Nephron (organoid): ENCODE measurements at regions not wholly inside any gene's neighbourhood (a gene's known extent, or its start where the extent isn't known, plus 50 kb on each side); places are given as distances from the start of the nearest gene placed in this dataset.
A peak's percentile ranks its signal among the peaks of the same experiment; 100 is the strongest.
"Not testable (repeated sequence)": the region's sequence is repeated elsewhere in the genome, so short reads cannot be mapped to it uniquely, and the experiment has no call there.

Source experiments
- H3K27ac Mint-ChIP-seq, 3 experiments: 2 replicates each; pipeline ENCODE4 v1.8.0; 2020; ENCODE audit warnings: mixed read lengths in 3 of 3, mild to moderate bottlenecking in 2 of 3, moderate library complexity in 1 of 3
- H3K27me3 Mint-ChIP-seq: 2 replicates; pipeline ENCODE4 v1.8.0; 2021; ENCODE audit warnings: low read depth, mild to moderate bottlenecking, moderate library complexity, mixed read lengths
- H3K36me3 Mint-ChIP-seq: 2 replicates; pipeline ENCODE4 v1.8.0; 2020; ENCODE audit warnings: low read depth, mixed read lengths
- H3K4me1 Mint-ChIP-seq: 2 replicates; pipeline ENCODE4 v1.8.0; 2020; ENCODE audit warnings: mixed read lengths
- H3K4me3 Mint-ChIP-seq, 3 experiments: 2 replicates each; pipeline ENCODE4 v1.8.0; 2020; ENCODE audit warnings: mild to moderate bottlenecking in 3 of 3, mixed read lengths in 3 of 3, moderate library complexity in 2 of 3
- H3K9me3 Mint-ChIP-seq: 2 replicates; pipeline ENCODE4 v1.8.0; 2020; ENCODE audit warnings: mixed read lengths
- CTCF ChIP-seq, 3 experiments: fragments of 200-600 bp; sonication (generic); IDR thresholded peaks; one replicate each; pipeline ENCODE4 v1.5.0; 2021; ENCODE audit warnings: antibody characterized with exemption in 3 of 3; ENCODE audit not compliant: unreplicated experiment in 3 of 3

GRCh38 chr12:72966684-72967083 lies 694.5 kb downstream of the TRHDE start:
- Mint-ChIP-seq H3K4me3 (no peak overlapping the region), H3K27ac (no peak overlapping the region), H3K9me3 (no peaks in the 10 kb centered on the region), H3K4me1 (no peaks in the 10 kb centered on the region), H3K36me3 (no peaks in the 10 kb centered on the region), H3K27me3 (no peaks in the 10 kb centered on the region)
- TF ChIP-seq CTCF (IDR thresholded peaks at IDR 0.05; ENCODE audit: unreplicated experiment in 3 of 3) = no peak

- H3K27me3 Mint-ChIP-seq = peaks cover 3% of the 10 kb centered on the region
- no peaks in the 10 kb centered on the region for H3K4me1 Mint-ChIP-seq
- H3K4me3 Mint-ChIP-seq = no peak overlapping the region
- H3K9me3 Mint-ChIP-seq = peaks cover 4% of the 10 kb centered on the region
- H3K36me3 Mint-ChIP-seq = peaks cover 3% of the 10 kb centered on the region
- TF ChIP-seq CTCF (IDR thresholded peaks at IDR 0.05; ENCODE audit: unreplicated experiment in 3 of 3) = no peak
- no peak overlapping the region for H3K27ac Mint-ChIP-seq
Observed at GRCh38 chr12:72974954-72975555, 702.9 kb downstream of the TRHDE start.

GRCh38 chr12:72978999-72979398 lies 706.8 kb downstream of the TRHDE start:
- Mint-ChIP-seq H3K36me3 (peaks cover 3% of the 10 kb centered on the region), H3K9me3 (peaks cover 4% of the 10 kb centered on the region), H3K27me3 (peaks cover 3% of the 10 kb centered on the region), H3K4me1 (no peaks in the 10 kb centered on the region), H3K27ac (no peak overlapping the region), H3K4me3 (no peak overlapping the region)
- no peak for TF ChIP-seq CTCF (IDR thresholded peaks at IDR 0.05; ENCODE audit: unreplicated experiment in 3 of 3)

GRCh38 chr12:72982356-72982755 lies 710.2 kb downstream of the TRHDE start:
- Mint-ChIP-seq H3K27ac (no peak overlapping the region), H3K4me1 (no peaks in the 10 kb centered on the region), H3K9me3 (no peaks in the 10 kb centered on the region), H3K4me3 (no peak overlapping the region), H3K36me3 (no peaks in the 10 kb centered on the region), H3K27me3 (no peaks in the 10 kb centered on the region)
- TF ChIP-seq CTCF (IDR thresholded peaks at IDR 0.05; ENCODE audit: unreplicated experiment in 3 of 3) = no peak

- Mint-ChIP-seq H3K4me3 (no peak overlapping the region), H3K4me1 (no peaks in the 10 kb centered on the region), H3K36me3 (no peaks in the 10 kb centered on the region), H3K27me3 (no peaks in the 10 kb centered on the region), H3K27ac (no peak overlapping the region), H3K9me3 (no peaks in the 10 kb centered on the region)
- no peak for TF ChIP-seq CTCF (IDR thresholded peaks at IDR 0.05; ENCODE audit: unreplicated experiment in 3 of 3)
Observed at GRCh38 chr12:72986963-72987362, 714.8 kb downstream of the TRHDE start.

GRCh38 chr12:72989458-72989947 lies 717.3 kb downstream of the TRHDE start:
- H3K27me3 Mint-ChIP-seq = no peaks in the 10 kb centered on the region
- no peaks in the 10 kb centered on the region for H3K4me1 Mint-ChIP-seq
- H3K36me3 Mint-ChIP-seq = no peaks in the 10 kb centered on the region
- no peaks in the 10 kb centered on the region for H3K9me3 Mint-ChIP-seq
- H3K27ac Mint-ChIP-seq = peak overlapping the region in 1 of 3 experiments; percentile 68
- no peak for TF ChIP-seq CTCF (IDR thresholded peaks at IDR 0.05; ENCODE audit: unreplicated experiment in 3 of 3)
- H3K4me3 Mint-ChIP-seq = no peak overlapping the region

GRCh38 chr12:72995029-72995428 lies 722.9 kb downstream of the TRHDE start:
- H3K27me3 Mint-ChIP-seq, H3K36me3 Mint-ChIP-seq, H3K27ac Mint-ChIP-seq, H3K4me1 Mint-ChIP-seq, H3K9me3 Mint-ChIP-seq, H3K4me3 Mint-ChIP-seq: not testable (repeated sequence)
